ENCODE measurements at regions not wholly inside any gene's neighbourhood (a gene's known extent, or its start where the extent isn't known, plus 50 kb on each side); places are given as distances from the start of the nearest gene placed in this dataset.
"Not testable (repeated sequence)": the region's sequence is repeated elsewhere in the genome, so short reads cannot be mapped to it uniquely, and the experiment has no call there.

- no peak for DNase-seq (ENCODE audit: low read depth in 2 of 2)
- no peak for TF ChIP-seq CTCF (IDR thresholded peaks at IDR 0.05; ENCODE audit: low read depth, low read length)
- H3K4me3 ChIP-seq (replicated peaks in 1 of 2; ENCODE audit: low read depth in 2 of 2, low read length in 2 of 2), result no peak overlapping the region
Measured at GRCh38 chr2:82215212-82215611, 1910.7 kb upstream of the LRRTM1 start.

- no peak for TF ChIP-seq CTCF (IDR thresholded peaks at IDR 0.05; ENCODE audit: low read depth, low read length)
- no peak overlapping the region for H3K4me3 ChIP-seq (replicated peaks in 1 of 2; ENCODE audit: low read depth in 2 of 2, low read length in 2 of 2)
- DNase-seq (ENCODE audit: low read depth in 2 of 2), result no peak
Measured at GRCh38 chr2:82199493-82199852, 1894.9 kb upstream of the LRRTM1 start.

GRCh38 chr2:82198809-82199492 lies 1894.4 kb upstream of the LRRTM1 start:
- no peak for TF ChIP-seq CTCF (IDR thresholded peaks at IDR 0.05; ENCODE audit: low read depth, low read length)
- no peak overlapping the region for H3K4me3 ChIP-seq (replicated peaks in 1 of 2; ENCODE audit: low read depth in 2 of 2, low read length in 2 of 2)
- DNase-seq (ENCODE audit: low read depth in 2 of 2), result no peak

- H3K4me3 ChIP-seq (replicated peaks in 1 of 2; ENCODE audit: low read depth in 2 of 2, low read length in 2 of 2), result no peak overlapping the region
- DNase-seq (ENCODE audit: low read depth in 2 of 2), result no peak
- TF ChIP-seq CTCF (IDR thresholded peaks at IDR 0.05; ENCODE audit: low read depth, low read length), result no peak
Measured at GRCh38 chr2:82182270-82182669, 1877.7 kb upstream of the LRRTM1 start.

GRCh38 chr2:82175210-82175609 lies 1870.7 kb upstream of the LRRTM1 start:
- not testable (repeated sequence) for DNase-seq (ENCODE audit: low read depth in 2 of 2); H3K4me3 ChIP-seq (replicated peaks in 1 of 2; ENCODE audit: low read depth in 2 of 2, low read length in 2 of 2)

GRCh38 chr2:82172483-82172882 lies 1867.9 kb upstream of the LRRTM1 start:
- no peak for DNase-seq (ENCODE audit: low read depth in 2 of 2)
- H3K4me3 ChIP-seq (replicated peaks in 1 of 2; ENCODE audit: low read depth in 2 of 2, low read length in 2 of 2), result no peak overlapping the region
- TF ChIP-seq CTCF (IDR thresholded peaks at IDR 0.05; ENCODE audit: low read depth, low read length), result no peak

- H3K4me3 ChIP-seq (replicated peaks in 1 of 2; ENCODE audit: low read depth in 2 of 2, low read length in 2 of 2), result no peak overlapping the region
- DNase-seq (ENCODE audit: low read depth in 2 of 2), result no peak
- TF ChIP-seq CTCF (IDR thresholded peaks at IDR 0.05; ENCODE audit: low read depth, low read length), result no peak
Measured at GRCh38 chr2:82169379-82169778, 1864.8 kb upstream of the LRRTM1 start.
